Forelimb muscle (tissue), 1 donor: ENCODE measurements at regions not wholly inside any gene's neighbourhood (a gene's known extent, or its start where the extent isn't known, plus 50 kb on each side); places are given as distances from the start of the nearest gene placed in this dataset.
A peak's percentile ranks its signal among the peaks of the same experiment; 100 is the strongest.

ENCODE experiments used
- DNase-seq: peaks from one replicate; pipeline ENCODE4 v3.0.0-alpha.2; 2013; ENCODE audit warnings: low read depth

- no peak for DNase-seq
These were observed 872.6 kb downstream of the BCL11A start for GRCh38 chr2:59680863-59681262.

GRCh38 chr2:59677158-59677557, 876.3 kb downstream of the BCL11A start:
- no peak for DNase-seq

DNA sequence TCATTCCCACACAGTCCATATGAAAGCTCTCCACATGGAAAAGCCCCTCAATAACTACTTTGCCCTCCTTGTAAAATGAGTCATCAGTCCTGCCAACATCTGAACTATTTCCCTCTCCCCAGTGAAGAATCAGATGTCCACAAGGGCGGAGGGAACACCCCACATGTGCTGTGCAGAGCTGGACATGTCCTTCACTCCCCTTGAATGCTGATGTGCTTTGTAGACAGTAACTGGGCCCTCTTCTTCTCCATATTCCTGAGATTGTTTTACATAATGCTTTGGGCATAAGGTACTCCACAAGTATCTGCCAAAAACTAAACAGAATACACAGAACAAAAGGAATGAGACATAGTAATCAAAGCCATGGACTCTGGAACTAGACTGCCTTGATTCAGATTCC, 879.4 kb downstream of the BCL11A start:
- no peak for DNase-seq

GRCh38 chr2:59665021-59665420, 888.4 kb downstream of the BCL11A start:
- no peak for DNase-seq

GRCh38 chr2:59662127-59662861, 891.2 kb downstream of the BCL11A start:
- no peak for DNase-seq

DNA sequence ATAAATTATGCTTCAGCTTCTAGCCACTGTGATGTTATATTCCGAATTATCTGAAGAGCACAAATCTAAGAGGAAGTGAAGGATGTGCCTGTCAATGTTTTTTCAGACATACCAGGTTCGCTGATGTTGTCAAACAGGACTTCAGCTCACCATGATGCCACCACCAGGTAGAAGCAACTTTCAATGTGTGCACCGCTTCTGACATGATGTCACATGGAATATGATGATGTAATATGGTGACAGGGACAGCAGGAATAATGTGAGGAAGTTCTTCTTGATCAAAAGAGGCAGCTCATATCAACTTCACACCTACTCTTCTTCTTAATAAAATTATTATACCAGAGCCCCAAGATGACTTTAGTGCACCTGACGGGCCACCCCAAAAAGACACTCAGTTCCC, 893.2 kb downstream of the BCL11A start:
- no peak for DNase-seq

DNA sequence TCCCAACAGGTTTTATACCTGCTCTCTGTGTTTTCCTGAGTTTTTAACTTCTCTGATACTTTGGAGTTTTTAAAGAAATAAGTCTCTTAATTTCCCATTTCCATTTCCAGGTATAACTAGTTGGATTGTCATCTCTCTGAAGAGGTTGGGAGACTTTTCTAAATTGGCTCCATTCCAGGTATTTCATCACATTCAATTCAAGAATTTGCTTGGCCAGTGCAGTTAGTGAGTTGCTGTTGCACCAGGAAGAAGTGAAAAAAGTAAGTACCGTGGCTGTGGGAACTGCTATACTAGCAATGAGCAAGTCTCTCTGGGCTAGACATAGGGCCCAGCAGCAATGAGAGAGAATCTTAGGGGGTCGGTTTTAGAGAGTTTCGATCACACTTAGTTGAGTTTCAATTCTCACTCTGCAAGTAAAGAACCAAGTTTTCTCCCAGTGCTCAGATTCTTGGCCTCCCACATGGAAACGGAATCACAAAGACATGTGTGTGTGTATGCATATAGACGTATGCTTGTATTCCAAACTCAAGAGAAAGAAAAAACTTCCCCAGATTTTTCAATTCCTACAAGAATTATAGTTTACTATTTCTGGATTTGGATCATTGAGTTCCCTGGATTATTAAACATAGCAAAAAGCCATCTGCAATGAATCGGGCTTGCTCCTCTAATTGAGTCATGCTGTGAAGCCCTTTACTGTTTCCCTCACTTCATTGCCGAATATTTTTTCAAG, 894.4 kb downstream of the BCL11A start:
- peak; percentile 35 for DNase-seq

DNA sequence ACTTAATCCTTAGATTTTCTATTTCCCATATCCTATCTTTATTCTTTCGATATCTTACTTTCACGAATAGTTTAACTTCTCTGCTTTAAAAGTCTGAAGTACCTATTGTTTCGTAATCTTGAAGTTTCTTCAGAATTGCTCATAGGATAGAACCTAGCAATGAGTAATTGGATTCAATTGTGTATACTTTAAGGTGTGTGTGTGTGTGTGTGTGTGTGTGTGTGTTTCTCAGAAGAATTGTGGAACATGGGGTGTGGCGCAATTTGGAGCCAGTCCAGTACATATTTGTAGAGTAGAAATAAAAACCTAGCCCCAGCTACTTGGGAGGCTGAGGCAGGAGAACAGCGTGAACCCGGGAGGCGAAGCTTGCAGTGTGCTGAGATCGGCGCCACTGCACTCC, 897.6 kb downstream of the BCL11A start:
- no peak for DNase-seq

- DNase-seq = no peak
These were observed 898.7 kb downstream of the BCL11A start for GRCh38 chr2:59654710-59655109.

DNA sequence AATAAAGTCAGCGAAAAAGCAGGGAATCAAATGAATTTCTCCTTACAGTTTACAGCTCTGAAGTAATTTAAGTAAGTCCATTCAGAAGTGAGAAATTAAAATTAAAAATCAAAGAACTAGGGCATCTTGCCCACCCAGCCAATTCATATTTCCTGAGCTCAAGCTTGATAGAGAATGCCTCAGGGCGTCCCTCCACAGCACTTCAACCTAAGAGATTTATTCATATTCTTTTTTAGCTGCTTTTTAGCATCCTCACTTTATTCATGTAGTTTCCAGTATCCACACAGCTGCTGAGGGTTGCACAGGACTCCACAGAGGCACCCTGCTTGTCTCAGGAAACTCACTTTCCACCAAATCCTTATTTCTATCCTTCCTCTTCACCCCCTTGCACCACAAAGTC, 900.3 kb downstream of the BCL11A start:
- no peak for DNase-seq

GRCh38 chr2:59630789-59631188, 922.7 kb downstream of the BCL11A start:
- no peak for DNase-seq

DNA sequence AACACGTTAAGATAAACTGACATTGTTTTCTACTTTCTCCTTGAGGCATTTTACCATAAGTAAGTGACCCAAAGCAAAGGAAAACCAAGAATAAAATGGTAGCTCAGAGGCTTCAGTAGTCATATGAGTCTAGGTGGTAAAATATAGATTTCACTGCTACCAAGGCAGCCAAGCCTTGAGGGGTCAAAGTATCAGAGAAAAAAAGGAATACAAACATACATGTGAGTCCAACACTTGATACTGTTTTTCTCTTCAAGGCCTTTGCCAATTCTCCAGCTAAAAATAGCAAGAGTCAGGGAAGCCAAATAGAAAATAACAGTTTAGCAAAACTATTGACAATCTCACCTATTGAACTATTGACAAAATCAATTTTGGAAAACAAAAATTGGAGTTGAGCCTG, 925.9 kb downstream of the BCL11A start:
- DNase-seq = no peak

GRCh38 chr2:59622599-59623308, 930.7 kb downstream of the BCL11A start:
- DNase-seq = no peak

DNA sequence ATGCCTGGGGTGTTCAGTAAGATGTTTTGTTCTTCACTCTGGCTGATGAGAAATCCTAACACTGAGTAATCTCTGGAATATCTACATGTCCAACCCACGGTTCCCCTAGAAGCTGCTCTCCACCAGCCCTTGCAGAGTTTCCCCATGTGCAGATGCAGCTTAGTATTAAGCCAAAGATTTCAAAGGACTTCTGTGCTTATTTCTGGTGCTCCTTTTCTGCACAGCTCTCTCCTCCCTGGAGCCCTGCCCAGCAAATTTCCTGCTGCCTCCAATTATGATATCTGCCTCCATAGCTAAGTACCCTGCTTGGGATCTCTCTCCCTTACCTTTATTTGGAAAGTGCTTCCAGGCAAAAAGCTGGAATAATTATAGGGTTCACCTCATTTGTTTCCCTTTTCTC, 949.3 kb downstream of the BCL11A start:
- no peak for DNase-seq

DNA sequence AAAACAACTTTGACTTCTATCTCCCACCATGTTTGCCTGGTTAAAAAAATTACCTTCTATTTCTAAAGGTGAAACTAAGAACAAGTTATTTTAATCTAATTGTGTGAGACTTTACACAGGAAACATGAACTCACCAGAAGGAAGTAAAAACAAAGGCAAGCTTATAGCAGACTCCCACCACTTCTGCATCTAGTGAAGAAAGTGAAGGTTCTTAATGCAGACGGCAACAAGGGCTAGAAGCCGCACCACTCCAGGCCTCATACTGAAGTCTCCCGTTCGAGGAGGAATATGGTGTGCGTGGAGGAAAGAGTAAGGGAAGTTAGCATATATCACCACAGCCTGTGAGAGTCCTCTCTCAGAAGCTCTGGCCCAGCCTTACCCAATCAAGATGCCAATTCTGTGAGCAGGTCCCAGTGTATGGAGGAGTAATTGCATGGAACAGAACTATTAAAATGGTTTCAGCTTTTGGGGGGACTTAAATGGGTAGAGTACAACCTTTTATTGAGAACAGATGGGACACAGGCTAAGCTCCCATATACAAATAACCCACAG, 958.7 kb downstream of the BCL11A start:
- DNase-seq = no peak

- DNase-seq = no peak
These were observed 962.7 kb downstream of the BCL11A start for GRCh38 chr2:59590798-59591197.

DNA sequence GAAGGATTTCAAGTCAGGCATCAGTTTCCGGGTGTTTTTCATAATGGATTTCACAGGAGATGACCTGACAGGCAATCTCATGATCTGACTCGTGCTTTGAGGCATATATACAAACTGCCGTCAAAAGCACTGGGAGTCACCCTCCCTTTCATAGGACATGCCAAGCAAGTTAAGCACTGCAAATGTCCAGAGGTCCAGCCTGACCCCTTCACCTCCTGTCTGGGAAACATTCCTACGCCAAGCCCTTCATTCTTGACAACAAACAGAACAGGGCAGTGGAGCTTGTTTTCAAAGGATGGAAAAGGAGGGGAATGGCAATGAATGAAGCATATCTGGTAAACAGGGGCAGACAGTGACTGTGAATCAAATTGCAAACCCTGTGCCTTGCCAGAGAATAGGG, 963.6 kb downstream of the BCL11A start:
- no peak for DNase-seq

DNA sequence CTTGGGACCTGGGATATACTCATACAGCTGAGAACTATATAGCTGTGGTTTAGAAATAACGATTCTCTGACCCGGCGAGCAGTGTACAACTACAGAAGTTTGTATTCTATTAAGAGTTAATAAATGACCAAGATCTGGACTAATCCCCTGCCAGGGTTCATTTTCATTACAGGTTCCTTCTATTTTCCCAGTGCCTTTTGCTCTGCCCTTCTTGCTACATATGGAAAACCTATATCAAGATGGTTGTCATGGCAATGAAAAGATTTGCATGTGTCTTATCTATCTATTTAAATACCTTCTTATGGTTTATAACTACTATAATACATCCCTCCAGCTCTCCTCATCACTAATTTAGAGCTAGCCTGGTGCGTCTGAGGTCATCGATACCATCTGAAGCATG, 965.2 kb downstream of the BCL11A start:
- no peak for DNase-seq

DNA sequence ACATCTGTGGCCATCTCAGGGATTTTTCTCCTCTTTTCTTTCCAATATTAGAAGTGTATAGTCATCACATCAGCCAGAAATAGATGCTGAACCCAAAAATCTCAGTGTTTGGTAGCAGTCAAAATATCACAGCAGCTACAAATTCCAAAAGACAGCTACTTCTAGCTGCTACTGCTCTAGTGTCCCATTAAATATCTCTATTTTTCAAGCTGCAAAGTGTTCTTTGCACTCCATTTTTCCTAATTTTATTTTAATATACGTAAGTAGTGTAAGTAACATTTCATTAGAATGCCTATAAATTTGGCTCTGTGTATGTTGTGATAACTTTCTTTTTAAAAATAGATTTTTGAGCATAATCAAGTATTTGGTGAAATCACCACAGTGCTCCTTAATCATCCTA, 967.3 kb downstream of the BCL11A start:
- no peak for DNase-seq

DNA sequence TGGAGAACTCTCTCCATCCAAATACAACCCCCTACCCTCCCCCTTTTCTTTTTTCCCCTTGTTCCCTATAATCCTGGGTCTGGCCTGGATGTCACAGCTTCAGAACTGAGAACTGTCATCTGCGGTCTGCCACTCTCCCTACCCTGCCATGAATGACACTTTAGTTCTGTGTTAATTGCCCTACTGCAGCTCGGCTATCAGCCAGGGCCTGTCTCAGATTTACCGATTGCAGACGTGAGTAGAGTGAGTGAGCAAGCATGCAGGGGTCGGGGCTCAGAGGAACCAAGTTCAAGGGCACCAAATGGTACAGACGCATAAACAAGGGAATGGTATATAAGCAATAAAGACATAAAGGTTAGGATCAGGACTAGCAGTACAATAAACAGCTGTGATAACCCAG, 967.8 kb downstream of the BCL11A start:
- no peak for DNase-seq

DNA sequence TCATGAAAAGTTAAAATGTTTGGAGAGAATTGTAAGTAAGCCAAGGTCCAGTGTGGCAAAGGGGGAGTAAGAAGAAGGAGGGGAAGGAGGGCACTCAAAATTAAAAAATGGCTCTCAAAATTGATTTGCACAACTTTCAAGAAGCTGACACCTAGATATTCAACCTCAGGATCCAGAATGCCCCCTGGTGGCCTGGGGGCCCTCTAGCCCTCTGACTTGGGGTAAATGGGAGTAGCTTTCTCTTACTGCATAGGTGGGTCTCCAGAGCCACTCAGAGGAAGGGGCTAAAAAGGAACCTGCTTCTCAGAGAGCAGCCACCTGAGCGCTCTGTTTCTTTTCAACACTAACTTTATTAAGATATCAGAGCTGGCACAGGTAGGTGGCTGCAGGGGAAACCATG, 968.5 kb downstream of the BCL11A start:
- DNase-seq = no peak

GRCh38 chr2:59583173-59583765, 970.2 kb downstream of the BCL11A start:
- DNase-seq = no peak
